Esophagus muscularis mucosa (tissue), 4 donors: ENCODE measurements at regions not wholly inside any gene's neighbourhood (a gene's known extent, or its start where the extent isn't known, plus 50 kb on each side); places are given as distances from the start of the nearest gene placed in this dataset.

ENCODE experiments used
- DNase-seq: peaks from one replicate; pipeline ENCODE4 v3.0.0-alpha.2; 2017; ENCODE audit errors: extremely low spot score
- H3K27ac ChIP-seq, 4 donors: fragments of 200-600 bp; sonication (generic); replicated peaks in 1 of 4; 1 replicate in 3 of 4; 2 replicates in 1 of 4; pipeline ENCODE4 v1.5.1; 2016 to 2019; ENCODE audit warnings: mild to moderate bottlenecking in 1 of 4
- H3K27me3 ChIP-seq, 4 donors: fragments of 200-600 bp; sonication (generic); one replicate each; pipeline versions ENCODE4 v1.5.1 to v1.6.0; 2016 to 2019
- H3K36me3 ChIP-seq, 4 donors: fragments of 200-600 bp; sonication (generic); one replicate each; pipeline ENCODE4 v1.5.1; 2016 to 2019
- H3K4me1 ChIP-seq, 4 donors: fragments of 200-600 bp; sonication (generic); one replicate each; pipeline ENCODE4 v1.5.1; 2016 to 2019
- H3K4me3 ChIP-seq, 4 donors: fragments of 200-600 bp; sonication (generic); 1 replicate in 2 of 4; 2 replicates in 2 of 4; pipeline ENCODE4 v1.5.1; 2016 to 2019; ENCODE audit warnings: mild to moderate bottlenecking in 4 of 4, moderate library complexity in 1 of 4
- H3K9me3 ChIP-seq, 4 donors: fragments of 200-600 bp; sonication (generic); 1 replicate in 3 of 4; 2 replicates in 1 of 4; pipeline ENCODE4 v1.5.1; 2016 to 2019
- EP300 ChIP-seq: sonication (generic); formaldehyde crosslinking; IDR thresholded peaks from one replicate; pipeline ENCODE4 v1.6.1; 2017; ENCODE audit warnings: antibody characterized with exemption
- POLR2A ChIP-seq: fragments of 450-650 bp; IDR thresholded peaks from one replicate; pipeline ENCODE4 v1.6.1; 2017; ENCODE audit warnings: antibody characterized with exemption, moderate library complexity, mild to moderate bottlenecking, low read depth
- POLR2AphosphoS5 ChIP-seq, 2 donors: sonication (generic); formaldehyde crosslinking; IDR thresholded peaks; one replicate each; pipeline ENCODE4 v1.6.1; 2017; ENCODE audit warnings: antibody characterized with exemption in 2 of 2
- WGBS: methylation state at CpG from one replicate; pipeline ENCODE4 v1.1.5; 2018; 5-methylcytosine and 5-hydroxymethylcytosine counted together
- intact Hi-C: fragments of 100-400 bp; cut with DNase I; formaldehyde crosslinking; loops from one replicate; pipeline ENCODE4 v1.15.1; 2023
- TF ChIP-seq, protein P1 (sequence below), 3 experiments: fragments of 200-600 bp in 2 of 3; fragments of 450-650 bp in 1 of 3; sonication (generic) in 2 of 3; IDR thresholded peaks; one replicate each; pipeline ENCODE4 v1.5.1; 2017 to 2019; ENCODE audit warnings: antibody characterized with exemption in 3 of 3, mild to moderate bottlenecking in 2 of 3, moderate library complexity in 1 of 3

DNA sequence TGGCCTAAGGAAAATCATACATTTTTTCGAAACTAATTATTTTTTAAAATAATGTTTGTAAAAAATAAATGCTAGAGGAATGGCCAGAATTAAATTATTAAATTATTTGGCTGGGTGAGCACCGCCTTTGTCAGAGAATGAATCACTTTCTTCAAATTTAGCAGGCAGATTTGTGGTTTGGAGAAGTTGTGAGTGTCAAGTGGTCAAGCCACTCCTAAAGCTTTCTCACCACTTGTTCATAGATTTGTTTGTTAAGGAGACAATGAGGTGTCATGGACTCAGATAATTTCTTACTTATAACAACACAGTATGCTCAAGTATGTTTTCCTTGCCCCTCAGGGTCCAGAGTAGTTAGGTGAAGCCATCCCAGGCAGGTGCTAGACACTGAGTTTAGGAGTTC, 196.2 kb downstream of the TUSC7 start:
- intact Hi-C loops: no loop called here
- WGBS: 86% methylated on average over 2 of the region's 2 CpGs
- DNase-seq: no peak
- no peak for TF ChIP-seq EP300
- TF ChIP-seq POLR2A: no peak
- TF ChIP-seq, protein P1, sequence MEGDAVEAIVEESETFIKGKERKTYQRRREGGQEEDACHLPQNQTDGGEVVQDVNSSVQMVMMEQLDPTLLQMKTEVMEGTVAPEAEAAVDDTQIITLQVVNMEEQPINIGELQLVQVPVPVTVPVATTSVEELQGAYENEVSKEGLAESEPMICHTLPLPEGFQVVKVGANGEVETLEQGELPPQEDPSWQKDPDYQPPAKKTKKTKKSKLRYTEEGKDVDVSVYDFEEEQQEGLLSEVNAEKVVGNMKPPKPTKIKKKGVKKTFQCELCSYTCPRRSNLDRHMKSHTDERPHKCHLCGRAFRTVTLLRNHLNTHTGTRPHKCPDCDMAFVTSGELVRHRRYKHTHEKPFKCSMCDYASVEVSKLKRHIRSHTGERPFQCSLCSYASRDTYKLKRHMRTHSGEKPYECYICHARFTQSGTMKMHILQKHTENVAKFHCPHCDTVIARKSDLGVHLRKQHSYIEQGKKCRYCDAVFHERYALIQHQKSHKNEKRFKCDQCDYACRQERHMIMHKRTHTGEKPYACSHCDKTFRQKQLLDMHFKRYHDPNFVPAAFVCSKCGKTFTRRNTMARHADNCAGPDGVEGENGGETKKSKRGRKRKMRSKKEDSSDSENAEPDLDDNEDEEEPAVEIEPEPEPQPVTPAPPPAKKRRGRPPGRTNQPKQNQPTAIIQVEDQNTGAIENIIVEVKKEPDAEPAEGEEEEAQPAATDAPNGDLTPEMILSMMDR (IDR thresholded peaks at IDR 0.05): no peak
- no peak for TF ChIP-seq POLR2AphosphoS5 (IDR thresholded peaks at IDR 0.05)
- no peak overlapping the region for H3K4me3 ChIP-seq
- no peaks in the 10 kb centered on the region for H3K9me3 ChIP-seq
- H3K27me3 ChIP-seq: no peaks in the 10 kb centered on the region
- no peaks in the 10 kb centered on the region for H3K4me1 ChIP-seq
- no peaks in the 10 kb centered on the region for H3K36me3 ChIP-seq
- H3K27ac ChIP-seq: no peak overlapping the region

DNA sequence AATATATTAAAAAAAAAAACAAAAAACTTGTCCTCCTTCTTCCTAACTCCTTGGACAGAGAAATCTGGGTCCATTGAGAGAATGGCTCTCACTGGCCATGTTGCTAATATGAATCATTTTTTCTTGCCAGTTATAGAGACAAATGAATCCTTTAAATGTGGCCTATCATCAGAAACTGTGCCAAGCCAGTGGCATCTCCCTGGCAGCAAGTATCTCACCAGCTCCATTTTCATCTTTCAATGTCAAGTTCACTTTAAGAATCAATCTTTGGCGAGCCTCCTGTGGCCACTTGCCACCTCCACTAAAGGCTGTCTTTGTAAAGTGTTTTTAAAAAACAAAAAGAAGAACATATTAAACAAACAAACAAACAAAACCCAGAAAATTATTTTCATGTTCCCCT, 202.5 kb downstream of the TUSC7 start:
- no peak for DNase-seq
- Histone ChIP-seq H3K4me3 (no peak overlapping the region), H3K36me3 (no peaks in the 10 kb centered on the region), H3K4me1 (no peaks in the 10 kb centered on the region), H3K27ac (no peak overlapping the region), H3K27me3 (no peaks in the 10 kb centered on the region), H3K9me3 (no peaks in the 10 kb centered on the region)
- WGBS: 88% methylated on average over 1 of the region's 1 CpG
- intact Hi-C loops: no loop called here
- no peak for TF ChIP-seq POLR2AphosphoS5 (IDR thresholded peaks at IDR 0.05)
- TF ChIP-seq, protein P1 (IDR thresholded peaks at IDR 0.05): no peak
- no peak for TF ChIP-seq EP300
- no peak for TF ChIP-seq POLR2A

DNA sequence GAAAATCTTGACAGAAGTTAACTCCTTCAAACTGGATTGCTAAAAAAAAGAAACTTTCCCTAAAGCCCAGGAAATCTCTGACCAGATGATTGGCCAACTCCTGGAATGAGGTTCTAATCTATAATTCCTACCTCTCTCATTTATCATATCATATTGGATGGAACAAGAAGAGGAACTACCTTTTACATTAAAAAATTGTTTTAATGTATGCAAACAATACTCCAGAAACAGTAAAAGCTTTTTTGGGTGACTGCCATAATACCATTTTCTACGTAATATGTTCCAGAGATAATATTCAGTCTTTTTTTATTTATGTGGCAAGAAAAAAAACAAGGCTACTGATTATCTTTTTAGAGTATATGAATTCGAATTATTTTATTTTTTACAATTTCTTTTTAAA, 204.4 kb downstream of the TUSC7 start:
- WGBS: 67% methylated on average over 2 of the region's 2 CpGs
- H3K9me3 ChIP-seq: no peaks in the 10 kb centered on the region
- DNase-seq: no peak
- H3K36me3 ChIP-seq: no peaks in the 10 kb centered on the region
- TF ChIP-seq POLR2A (no peak), EP300 (no peak), POLR2AphosphoS5 (IDR thresholded peaks at IDR 0.05) (no peak)
- TF ChIP-seq, protein P1 (IDR thresholded peaks at IDR 0.05): no peak
- no peaks in the 10 kb centered on the region for H3K27me3 ChIP-seq
- H3K4me3 ChIP-seq: no peak overlapping the region
- no peaks in the 10 kb centered on the region for H3K4me1 ChIP-seq
- H3K27ac ChIP-seq: no peak overlapping the region
- intact Hi-C loops: no loop called here

DNA sequence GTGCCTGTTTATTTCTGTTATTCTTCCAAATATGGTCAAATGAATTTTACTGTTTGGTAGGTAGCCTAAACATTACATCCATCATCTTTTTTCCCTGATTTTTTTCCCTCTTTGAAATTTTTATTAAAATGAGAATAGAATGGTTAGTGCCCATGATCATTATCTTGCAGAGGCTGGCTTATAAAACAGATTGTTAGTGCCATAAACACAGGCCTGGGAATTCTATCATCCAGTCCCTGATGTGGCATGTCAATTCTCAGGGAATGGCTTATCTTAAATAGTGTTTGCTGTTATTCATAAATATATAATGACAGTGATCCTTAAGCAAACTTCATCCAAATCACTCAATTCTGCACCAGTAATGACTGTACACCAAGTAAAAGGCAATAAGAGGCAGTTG, 207.3 kb downstream of the TUSC7 start:
- intact Hi-C loops: no loop called here
- TF ChIP-seq EP300 (no peak), POLR2AphosphoS5 (IDR thresholded peaks at IDR 0.05) (no peak), POLR2A (no peak)
- TF ChIP-seq, protein P1 (IDR thresholded peaks at IDR 0.05): no peak
- no peak for DNase-seq
- Histone ChIP-seq H3K27me3 (no peaks in the 10 kb centered on the region), H3K36me3 (no peaks in the 10 kb centered on the region), H3K4me3 (no peak overlapping the region), H3K4me1 (no peaks in the 10 kb centered on the region), H3K27ac (no peak overlapping the region), H3K9me3 (no peaks in the 10 kb centered on the region)

DNA sequence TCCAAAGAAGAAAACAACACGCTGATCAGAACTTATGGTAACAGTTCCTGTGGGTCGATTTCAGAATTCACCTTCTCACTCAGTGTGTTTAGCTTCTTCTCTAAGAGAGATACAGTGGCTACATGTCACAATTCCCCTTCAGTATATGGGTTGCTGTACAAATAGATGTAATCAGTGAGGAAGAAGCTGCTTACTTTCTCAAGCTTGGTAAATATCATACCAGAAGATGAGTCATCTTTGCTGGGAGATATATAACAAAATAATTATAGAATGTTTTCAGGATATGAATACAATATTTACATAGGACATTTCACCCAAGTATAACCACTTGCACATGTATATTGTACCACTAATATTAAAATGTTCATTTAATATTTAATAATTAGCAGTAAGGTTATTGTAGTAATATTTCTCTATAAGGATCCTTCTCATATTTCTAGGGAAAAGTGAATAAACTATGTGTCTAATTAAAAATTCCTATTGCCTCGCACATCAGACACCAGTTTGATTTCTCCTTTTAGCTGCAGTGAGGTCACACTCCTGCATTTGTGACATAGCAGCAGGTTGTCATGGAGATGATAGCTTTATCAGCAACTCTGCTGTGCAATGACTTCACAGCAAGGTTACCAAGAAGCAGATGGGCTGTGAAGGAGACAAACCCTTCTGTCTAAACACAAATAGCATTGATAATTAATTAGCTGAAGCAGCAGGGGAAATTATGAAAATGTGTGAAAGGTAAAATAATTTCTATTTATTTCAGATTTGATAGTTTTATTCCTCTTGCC, 211.4 kb downstream of the TUSC7 start:
- TF ChIP-seq, protein P1 (IDR thresholded peaks at IDR 0.05): no peak
- TF ChIP-seq EP300: no peak
- TF ChIP-seq POLR2AphosphoS5 (IDR thresholded peaks at IDR 0.05): no peak
- no peak for TF ChIP-seq POLR2A

More for the DNA sequence above, 211.4 kb downstream of the TUSC7 start:
- no peak overlapping the region for H3K4me3 ChIP-seq
- no peak for DNase-seq
- H3K27ac ChIP-seq: no peak overlapping the region
- peaks cover 0 to 14% (median 6%) of the 10 kb centered on the region in 4 donors for H3K9me3 ChIP-seq
- intact Hi-C loops: no loop called here
- H3K4me1 ChIP-seq: no peaks in the 10 kb centered on the region
- no peaks in the 10 kb centered on the region for H3K27me3 ChIP-seq
- H3K36me3 ChIP-seq: no peaks in the 10 kb centered on the region
- 77% methylated on average over 3 of the region's 3 CpGs for WGBS
